Thoracic aorta (tissue), 2 donors: ENCODE measurements at regions not wholly inside any gene's neighbourhood (a gene's known extent, or its start where the extent isn't known, plus 50 kb on each side); places are given as distances from the start of the nearest gene placed in this dataset.
"Not testable (repeated sequence)": the region's sequence is repeated elsewhere in the genome, so short reads cannot be mapped to it uniquely, and the experiment has no call there.

Experiments
- ATAC-seq: fragments of 150-250 bp; one replicate; pipeline ENCODE4 v1.8.0; 2017; ENCODE audit warnings: low read depth; ENCODE audit not compliant: insufficient number of reproducible peaks, low FRiP score
- DNase-seq: peaks from one replicate; pipeline ENCODE4 v3.0.0-alpha.2; 2020; ENCODE audit warnings: low spot score
- H3K27ac ChIP-seq, 2 donors: fragments of 200-600 bp; sonication (generic); 1 replicate in 1 of 2; 2 replicates in 1 of 2; pipeline ENCODE4 v1.5.1; 2016; ENCODE audit warnings: mild to moderate bottlenecking in 2 of 2, moderate library complexity in 2 of 2
- H3K27me3 ChIP-seq: fragments of 200-600 bp; sonication (generic); replicated peaks from 2 replicates; pipeline ENCODE4 v1.6.0; 2016; ENCODE audit warnings: mild to moderate bottlenecking; ENCODE audit not compliant: insufficient read depth
- H3K36me3 ChIP-seq: fragments of 200-600 bp; sonication (generic); one replicate; pipeline ENCODE4 v1.5.1; 2016
- H3K4me1 ChIP-seq, 2 donors: fragments of 200-600 bp; sonication (generic); 1 replicate in 1 of 2; 2 replicates in 1 of 2; pipeline versions ENCODE4 v1.5.1 to v1.6.0; 2016; ENCODE audit warnings: low read depth in 2 of 2, mild to moderate bottlenecking in 1 of 2; ENCODE audit not compliant: control insufficient read depth in 1 of 2
- H3K4me3 ChIP-seq: fragments of 200-600 bp; sonication (generic); 2 replicates; pipeline ENCODE4 v1.5.1; 2016; ENCODE audit warnings: mild to moderate bottlenecking
- H3K9me3 ChIP-seq: fragments of 200-600 bp; sonication (generic); 2 replicates; pipeline ENCODE4 v1.5.1; 2016
- CTCF ChIP-seq: fragments of 200-600 bp; sonication (generic); IDR thresholded peaks from one replicate; pipeline ENCODE4 v1.5.1; 2019; ENCODE audit warnings: antibody characterized with exemption

- TF ChIP-seq CTCF = no peak
- Histone ChIP-seq H3K4me3 (no peak overlapping the region), H3K4me1 (no peaks in the 10 kb centered on the region), H3K27ac (no peak overlapping the region), H3K27me3 (no peaks in the 10 kb centered on the region), H3K36me3 (no peaks in the 10 kb centered on the region), H3K9me3 (peaks cover 3% of the 10 kb centered on the region)
- DNase-seq = no peak
- no peak for ATAC-seq
Observed at GRCh38 chr3:152644478-152644877, 190.5 kb upstream of the P2RY1 start.

- Histone ChIP-seq H3K4me1 (no peaks in the 10 kb centered on the region), H3K36me3 (no peaks in the 10 kb centered on the region), H3K9me3 (peaks cover 3% of the 10 kb centered on the region), H3K4me3 (no peak overlapping the region), H3K27ac (no peak overlapping the region), H3K27me3 (no peaks in the 10 kb centered on the region)
- TF ChIP-seq CTCF = no peak
- DNase-seq (no peak), ATAC-seq (no peak)
Observed at GRCh38 chr3:152646004-152646403, 188.9 kb upstream of the P2RY1 start.

GRCh38 chr3:152650177-152650576 is 184.8 kb upstream of the P2RY1 start:
- H3K36me3 ChIP-seq = no peaks in the 10 kb centered on the region
- TF ChIP-seq CTCF = no peak
- no peaks in the 10 kb centered on the region for H3K4me1 ChIP-seq
- H3K27me3 ChIP-seq = no peaks in the 10 kb centered on the region
- H3K9me3 ChIP-seq = no peaks in the 10 kb centered on the region
- no peak overlapping the region for H3K4me3 ChIP-seq
- no peak overlapping the region for H3K27ac ChIP-seq
- ATAC-seq (no peak), DNase-seq (no peak)

GRCh38 chr3:152650923-152651322 is 184.0 kb upstream of the P2RY1 start:
- not testable (repeated sequence) for H3K4me3 ChIP-seq, H3K27me3 ChIP-seq, H3K4me1 ChIP-seq, ATAC-seq, H3K9me3 ChIP-seq, H3K36me3 ChIP-seq, DNase-seq, H3K27ac ChIP-seq

DNA sequence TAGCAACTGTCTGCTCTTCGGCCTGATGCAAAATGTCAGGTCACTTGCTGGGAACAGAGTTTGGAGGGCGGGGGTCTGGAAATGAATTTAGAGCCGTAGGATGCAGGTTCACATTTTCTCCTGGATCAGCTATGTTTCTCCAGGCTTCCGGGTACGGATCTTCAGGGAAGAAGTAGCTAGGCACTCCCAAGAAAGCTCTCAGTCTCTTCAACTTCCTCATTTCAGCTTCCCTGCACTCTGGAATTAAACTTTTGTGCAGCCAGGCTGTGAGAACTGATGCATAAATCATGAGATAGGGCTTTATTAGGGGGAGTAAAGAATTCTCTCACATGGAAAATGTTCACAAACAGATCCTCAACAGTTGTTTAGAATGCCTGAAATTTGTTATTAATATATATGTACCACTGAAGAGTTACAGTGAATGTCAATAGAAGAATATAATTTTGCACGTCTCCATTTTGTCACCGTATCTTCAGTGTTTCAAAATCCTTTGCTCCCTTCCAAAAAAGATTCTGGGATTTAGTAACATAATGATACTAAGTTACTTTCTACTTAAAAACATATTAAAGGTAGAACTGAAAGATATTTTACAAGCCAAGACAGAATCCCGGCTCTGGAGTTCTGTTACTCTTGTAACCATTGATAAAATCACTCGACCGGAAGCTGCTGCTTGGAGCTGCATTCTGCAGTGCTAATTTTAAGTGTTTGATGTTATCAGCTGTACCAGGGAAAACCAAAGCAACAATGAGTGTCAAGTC is 178.5 kb upstream of the P2RY1 start:
- Histone ChIP-seq H3K4me3 (peak overlapping the region; percentile 25), H3K27ac (no peak overlapping the region), H3K36me3 (no peaks in the 10 kb centered on the region), H3K9me3 (no peaks in the 10 kb centered on the region), H3K4me1 (no peaks in the 10 kb centered on the region), H3K27me3 (no peaks in the 10 kb centered on the region)
- no peak for TF ChIP-seq CTCF
- ATAC-seq (no peak), DNase-seq (no peak)

DNA sequence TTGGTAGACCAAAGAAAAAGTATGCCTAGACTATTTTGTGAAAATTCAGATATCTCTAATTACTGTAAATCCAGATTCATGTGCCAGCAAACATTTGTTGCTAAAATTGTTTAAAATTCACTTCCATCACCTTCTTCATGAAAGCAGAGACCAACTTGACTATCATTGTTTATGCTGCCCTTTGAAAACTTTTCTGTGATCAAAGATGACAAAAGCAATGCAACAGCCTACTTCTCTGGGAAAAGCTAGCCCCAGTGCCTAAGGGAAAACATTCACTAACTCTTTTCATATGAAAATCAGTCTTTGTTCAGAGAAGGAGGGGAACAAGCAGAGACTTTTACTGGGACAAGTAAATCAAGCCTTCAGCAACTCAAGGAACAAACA is 178.0 kb upstream of the P2RY1 start:
- ATAC-seq (no peak), DNase-seq (no peak)
- H3K4me1 ChIP-seq = no peaks in the 10 kb centered on the region
- H3K36me3 ChIP-seq = no peaks in the 10 kb centered on the region
- H3K27ac ChIP-seq = no peak overlapping the region
- H3K27me3 ChIP-seq = no peaks in the 10 kb centered on the region
- no peak for TF ChIP-seq CTCF
- H3K4me3 ChIP-seq = no peak overlapping the region
- H3K9me3 ChIP-seq = no peaks in the 10 kb centered on the region
